Stimulated activated CD4-positive, alpha-beta T cell treated with anti-CD3 and anti-CD28 coated beads, Interleukin-15, amount 100 ng/mL, for 24 hours (primary cell): ENCODE measurements at regions not wholly inside any gene's neighbourhood (a gene's known extent, or its start where the extent isn't known, plus 50 kb on each side); places are given as distances from the start of the nearest gene placed in this dataset.

ENCODE experiments used
- DNase-seq: peaks from one replicate; pipeline ENCODE4 v3.0.0-alpha.2; 2020

GRCh38 chr2:7988440-7988839 is 693.4 kb upstream of the ID2 start:
- DNase-seq = no peak

GRCh38 chr2:7989823-7990222 is 692.0 kb upstream of the ID2 start:
- no peak for DNase-seq

DNA sequence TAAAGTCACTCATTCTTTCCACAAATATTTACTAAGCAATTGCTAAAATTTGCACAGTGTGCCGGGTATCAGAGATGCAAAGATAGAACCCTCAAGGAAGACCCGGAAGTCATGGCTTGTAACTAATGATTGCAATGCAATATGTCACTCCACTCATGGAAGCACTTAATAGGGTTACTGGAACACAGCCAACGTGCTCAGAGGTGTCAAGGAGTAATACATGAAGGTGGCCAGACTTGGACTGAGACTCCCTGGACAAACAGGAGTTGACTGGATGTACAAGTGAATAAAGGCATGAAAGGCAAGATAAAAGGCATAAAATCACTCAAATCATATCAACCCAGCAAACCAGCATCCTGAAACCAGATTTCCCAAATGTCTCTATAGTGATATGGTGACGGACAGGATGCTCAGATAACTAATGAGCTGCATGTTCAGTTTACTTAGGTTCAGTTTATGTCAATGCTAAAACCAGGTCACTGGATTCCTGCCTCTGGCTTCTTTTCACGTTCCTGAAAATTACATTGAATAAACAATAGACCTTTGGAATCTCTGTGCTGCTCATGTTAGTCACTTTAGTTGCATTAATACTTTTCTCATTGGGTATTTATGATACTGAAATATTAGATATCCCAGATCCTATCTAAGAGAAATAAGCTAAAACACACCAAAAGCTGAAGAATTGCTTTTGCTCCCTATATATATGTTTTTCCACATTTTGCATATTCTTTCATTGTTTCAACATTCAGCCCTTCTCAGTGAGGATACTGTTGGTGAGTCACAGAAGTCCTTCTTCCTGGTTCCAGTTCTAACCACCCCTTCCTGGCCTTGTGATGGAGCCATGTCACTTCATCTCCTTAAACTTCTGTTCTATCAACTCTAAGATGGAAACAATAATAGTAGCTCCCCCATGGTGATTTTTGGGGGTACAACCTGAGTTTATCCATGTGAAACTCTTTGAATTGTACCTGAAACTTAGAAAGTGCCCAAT is 688.9 kb upstream of the ID2 start:
- DNase-seq = no peak

- no peak for DNase-seq
Measured at GRCh38 chr2:7994397-7994951, 687.4 kb upstream of the ID2 start.

GRCh38 chr2:7997279-7997678 is 684.6 kb upstream of the ID2 start:
- no peak for DNase-seq

DNA sequence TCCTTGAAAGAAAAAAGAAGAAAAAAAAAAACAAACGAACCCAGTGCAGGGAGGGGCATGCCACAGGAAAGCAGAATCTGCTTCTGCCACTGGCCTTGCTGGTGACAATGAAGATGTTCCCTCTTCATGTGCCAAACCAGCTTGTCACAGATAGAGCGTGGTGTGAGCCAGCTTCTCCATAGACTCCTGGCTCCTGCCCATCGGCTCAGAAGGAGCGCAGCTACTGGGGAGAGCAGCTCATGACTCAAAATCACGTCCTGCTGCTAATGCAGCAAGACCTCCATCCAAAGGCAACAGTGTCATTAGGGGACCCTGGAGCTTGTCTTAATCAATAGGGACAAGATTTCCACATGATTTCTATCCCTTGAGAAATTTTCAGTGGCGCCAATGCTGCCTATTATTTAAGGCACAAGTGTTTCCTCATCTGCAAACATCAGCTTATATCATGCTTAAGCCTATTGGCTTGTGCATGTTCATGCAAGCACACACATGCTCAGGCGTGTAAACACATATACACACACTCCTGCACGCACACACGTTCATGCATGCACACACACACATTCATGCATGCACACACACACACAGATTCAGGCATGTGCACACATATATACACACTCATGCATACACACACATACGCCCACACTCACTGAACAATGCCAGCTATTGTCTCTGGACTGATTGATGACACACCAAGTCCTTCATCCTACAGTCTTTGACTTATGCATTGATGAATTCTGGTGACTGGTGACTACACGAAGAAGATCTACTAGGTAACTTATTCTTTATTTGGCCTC is 682.0 kb upstream of the ID2 start:
- DNase-seq = no peak

DNA sequence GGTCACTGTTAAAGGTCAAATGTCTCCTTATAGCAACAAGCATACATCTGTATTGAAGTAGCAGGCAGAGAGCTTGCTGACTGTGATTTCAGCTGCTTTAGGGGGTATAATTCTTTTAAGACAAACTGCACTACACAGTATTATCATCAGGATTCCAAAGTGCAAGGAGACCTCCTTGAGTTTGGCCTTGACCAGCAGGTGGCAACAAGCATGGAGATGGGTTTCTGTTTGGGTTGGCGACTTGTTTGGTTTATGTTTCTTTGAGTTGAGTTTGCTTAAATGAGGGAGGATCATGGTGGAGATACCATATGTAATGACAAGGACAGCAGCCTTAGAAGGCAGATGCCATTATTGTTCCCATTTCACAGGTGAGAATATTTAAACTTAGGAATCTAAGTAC is 681.0 kb upstream of the ID2 start:
- no peak for DNase-seq

DNA sequence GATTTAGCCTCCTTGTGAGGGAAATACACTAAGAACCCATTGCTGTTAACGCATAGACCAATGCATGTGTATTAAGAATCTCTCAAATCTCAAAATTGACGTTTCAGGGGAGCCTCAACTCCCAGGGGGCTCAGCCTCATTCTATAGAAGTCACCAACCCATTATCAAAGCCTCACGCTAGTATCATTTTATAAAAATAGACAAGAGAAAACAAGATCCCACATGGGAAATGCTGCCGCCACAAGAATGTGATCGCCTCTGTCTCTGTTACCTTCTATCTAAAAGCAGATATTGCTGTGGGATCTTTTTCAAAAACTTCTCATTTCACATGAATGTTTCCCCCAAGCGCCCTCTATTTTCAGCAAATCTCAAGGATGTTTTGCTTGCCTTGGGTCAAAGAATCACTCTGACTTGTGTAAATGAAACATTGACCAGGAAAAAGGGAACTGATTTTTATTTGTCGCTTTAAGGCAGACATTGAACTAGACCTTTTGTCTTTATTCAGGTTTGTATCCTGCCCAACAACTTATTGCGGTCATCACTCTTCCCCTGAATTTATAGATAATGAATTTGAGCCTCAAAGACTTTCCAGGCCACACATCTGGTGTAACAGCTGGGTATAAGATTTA is 679.0 kb upstream of the ID2 start:
- DNase-seq = no peak

- no peak for DNase-seq
Measured at GRCh38 chr2:8003462-8004075, 678.3 kb upstream of the ID2 start.

DNA sequence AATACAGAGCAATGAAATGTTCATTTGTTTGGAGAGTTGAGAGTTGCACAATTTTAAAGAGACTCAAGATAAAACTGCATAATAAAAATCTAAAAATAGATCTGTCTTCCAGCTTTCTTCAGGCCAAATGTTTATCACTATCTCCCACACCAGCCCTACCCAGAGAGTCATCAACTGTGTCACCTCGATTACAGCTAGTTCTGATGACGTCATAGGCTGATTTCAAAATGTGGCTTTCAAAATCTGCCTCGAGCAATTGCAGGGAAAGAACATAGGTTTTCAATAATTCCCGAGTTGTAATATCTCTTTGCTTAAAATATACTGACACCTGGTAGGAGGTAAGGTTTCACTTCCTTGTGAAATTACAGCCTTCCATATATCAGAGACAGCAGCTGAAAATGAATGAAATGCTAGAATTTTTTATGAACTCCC is 677.6 kb upstream of the ID2 start:
- DNase-seq = no peak

DNA sequence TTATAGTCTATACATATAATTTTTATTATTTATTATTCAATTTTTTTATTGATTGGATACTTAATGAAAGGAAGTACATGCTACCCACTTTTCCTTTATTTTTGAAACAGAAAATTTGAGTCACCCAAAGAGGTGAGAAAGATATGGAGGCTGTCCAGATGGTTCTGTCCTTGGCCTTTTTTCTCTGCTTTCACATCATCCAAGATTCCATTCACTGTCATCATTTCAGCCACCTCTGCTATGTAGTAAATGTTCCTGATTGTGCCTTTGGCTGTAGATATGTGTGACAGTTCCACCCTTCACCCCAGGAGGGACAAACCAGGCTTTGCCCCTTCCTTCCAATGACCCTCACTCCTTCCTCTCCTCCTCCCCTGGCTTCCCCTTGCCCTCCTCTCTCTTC is 675.7 kb upstream of the ID2 start:
- DNase-seq = no peak

- DNase-seq = no peak
Measured at GRCh38 chr2:8006626-8007025, 675.2 kb upstream of the ID2 start.

DNA sequence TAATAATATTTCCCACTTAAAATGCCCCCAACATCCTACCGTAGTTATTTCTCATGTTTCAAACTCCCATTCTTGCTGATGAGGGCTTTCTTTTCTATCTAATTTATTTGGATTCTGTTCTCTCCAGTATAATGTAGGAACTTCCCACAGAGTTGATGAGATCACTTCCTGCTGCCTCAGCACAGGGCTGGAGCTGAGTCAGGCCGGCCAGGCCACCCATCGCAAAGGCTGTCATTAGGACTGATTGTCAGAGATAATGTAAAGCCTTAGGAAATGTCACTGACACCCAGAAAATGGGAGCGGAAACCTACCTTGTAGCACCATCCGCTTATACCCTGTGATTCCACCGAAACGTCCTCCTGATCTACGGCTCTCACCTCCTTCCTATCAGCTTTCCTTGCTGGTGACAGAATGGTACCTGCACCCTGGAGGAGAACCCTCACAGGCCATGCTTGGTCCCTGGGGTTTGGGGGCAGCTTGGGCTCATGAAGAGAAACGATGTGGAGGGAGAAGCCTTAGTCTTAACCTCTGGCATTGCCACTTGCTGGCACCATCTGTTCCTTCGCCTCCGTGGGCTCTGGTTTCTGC is 672.8 kb upstream of the ID2 start:
- DNase-seq = no peak

GRCh38 chr2:8015848-8016600 is 665.8 kb upstream of the ID2 start:
- DNase-seq = no peak

DNA sequence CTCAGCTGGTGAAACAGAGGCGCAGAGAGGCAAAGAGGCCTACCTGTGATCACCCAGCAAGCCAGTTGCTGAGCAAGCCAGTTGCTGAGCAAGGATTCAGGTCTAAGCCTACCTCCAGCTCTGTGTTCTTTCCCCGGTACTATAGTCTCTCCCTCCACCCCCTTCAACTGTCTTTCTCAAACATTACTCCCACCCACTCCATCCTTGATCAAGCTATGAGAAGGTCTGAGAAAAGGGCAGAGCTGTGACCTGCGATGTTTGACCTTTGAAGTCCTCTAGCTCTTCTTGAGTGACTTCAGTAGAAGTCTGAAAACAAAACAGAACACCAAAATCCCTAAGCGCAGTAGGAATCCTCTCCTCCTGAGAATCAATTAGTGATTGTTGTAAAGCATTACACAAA is 665.2 kb upstream of the ID2 start:
- DNase-seq = no peak

- no peak for DNase-seq
Measured at GRCh38 chr2:8018956-8019355, 662.9 kb upstream of the ID2 start.

GRCh38 chr2:8019934-8020333 is 661.9 kb upstream of the ID2 start:
- no peak for DNase-seq

DNA sequence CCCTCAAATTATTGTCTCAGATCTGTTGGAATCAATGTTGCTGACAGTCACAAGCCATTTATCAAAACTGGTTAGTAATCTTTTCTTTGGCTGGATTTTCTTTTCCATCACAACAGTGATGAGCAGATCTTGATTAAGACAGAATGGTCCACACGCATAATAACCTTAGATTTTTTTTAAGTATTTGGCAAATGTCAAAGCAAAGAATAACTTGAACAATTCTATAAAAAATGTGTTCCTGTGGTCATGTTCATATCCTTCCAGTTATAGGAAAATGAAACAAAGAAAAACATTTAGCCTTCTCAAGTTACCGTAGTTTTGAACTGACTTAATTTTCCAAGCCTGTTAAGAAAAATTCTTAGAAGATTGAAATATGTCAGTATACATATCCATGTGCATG is 659.9 kb upstream of the ID2 start:
- no peak for DNase-seq

DNA sequence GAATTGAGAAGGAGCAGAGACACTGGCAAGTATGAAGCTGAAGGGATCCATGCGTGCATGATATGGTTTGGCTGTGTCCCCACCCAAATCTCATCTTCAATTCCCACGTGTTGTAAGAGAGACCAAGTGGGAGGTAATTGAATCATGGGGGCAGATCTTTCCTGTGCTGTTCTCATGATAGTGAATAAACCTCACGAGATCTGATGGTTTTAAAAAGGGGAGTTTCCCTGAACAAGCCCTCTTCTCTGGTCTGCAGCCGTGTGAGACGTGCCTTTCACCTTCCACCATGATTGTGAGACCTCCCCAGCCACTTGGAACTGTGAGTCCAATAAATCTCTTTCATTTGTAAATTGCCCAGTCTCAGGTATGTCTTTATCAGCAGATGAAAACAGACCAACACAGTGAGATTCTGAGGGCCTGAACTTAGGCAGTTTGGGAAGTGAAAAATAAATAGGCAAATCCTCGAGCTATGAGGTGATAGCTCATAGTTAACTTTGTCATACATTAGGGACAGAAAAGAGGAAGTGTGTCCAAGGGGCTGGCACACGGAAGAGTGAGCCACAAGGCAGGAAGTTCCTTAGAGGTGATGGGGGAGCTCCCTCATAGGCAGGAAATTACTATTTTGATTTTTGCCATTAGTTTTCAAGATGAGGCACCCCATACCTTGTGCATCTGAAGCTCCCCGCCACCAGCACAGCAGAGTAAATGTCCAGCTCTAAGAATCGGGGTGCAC is 658.8 kb upstream of the ID2 start:
- no peak for DNase-seq

DNA sequence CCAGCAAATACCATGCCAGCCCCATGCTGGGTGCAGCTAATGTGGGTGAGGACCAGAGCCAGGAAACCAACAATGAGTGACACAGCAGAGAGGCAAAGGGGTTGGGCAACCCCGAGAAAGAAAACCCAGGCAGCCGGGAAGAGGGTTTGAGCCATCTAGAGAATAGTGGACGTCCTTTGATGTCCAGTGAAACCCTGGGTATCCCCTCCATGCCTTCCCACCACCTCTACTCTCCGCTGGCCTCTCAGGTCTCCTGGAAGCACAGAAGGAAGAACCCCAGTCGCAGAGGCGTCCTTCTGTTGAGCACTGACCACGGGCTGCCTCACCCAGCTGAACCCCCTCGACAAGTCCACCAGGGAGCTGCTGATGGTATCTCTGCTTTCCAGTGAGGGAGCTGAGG is 657.4 kb upstream of the ID2 start:
- DNase-seq = no peak

DNA sequence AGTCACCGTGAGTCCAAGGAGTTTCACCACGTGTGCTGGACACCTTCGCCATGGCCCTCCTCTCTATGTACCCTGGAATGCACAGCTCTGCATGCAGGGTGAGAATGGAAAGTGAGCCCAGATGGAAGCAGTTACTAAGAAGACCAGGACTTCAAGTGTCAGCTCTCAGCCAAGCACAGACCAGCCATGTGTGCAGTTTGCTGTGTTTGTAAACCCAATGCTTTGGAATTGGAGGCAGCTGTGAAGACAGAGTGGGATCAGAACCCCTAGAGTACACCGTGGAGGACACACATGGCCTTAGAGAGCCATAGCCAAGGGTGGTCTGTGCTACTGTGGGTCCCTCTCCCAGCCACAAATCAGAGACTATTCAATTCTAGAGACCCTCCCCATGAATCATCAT is 655.5 kb upstream of the ID2 start:
- no peak for DNase-seq
